ENCODE measurements at regions not wholly inside any gene's neighbourhood (a gene's known extent, or its start where the extent isn't known, plus 50 kb on each side); places are given as distances from the start of the nearest gene placed in this dataset.

DNA sequence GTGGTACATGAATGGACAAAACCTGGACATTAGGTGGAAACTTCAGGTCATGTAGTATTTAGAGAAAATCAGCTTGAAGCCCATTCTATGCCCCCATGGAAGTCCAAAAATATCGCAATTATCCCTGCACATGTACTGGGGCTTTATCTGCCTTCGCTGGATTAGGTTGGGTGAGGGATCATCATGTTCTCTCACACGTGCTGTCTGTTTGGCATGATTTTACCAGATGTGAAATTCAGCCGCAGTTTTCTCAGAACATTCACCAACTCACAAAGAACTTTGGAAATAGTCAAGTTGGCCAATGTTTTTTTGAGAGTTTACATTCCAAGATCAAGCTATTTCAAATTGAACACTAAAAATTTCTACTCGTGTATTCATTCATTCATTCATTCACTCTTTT lies 459.8 kb upstream of the CITED2 start:
- TF ChIP-seq, protein P1, sequence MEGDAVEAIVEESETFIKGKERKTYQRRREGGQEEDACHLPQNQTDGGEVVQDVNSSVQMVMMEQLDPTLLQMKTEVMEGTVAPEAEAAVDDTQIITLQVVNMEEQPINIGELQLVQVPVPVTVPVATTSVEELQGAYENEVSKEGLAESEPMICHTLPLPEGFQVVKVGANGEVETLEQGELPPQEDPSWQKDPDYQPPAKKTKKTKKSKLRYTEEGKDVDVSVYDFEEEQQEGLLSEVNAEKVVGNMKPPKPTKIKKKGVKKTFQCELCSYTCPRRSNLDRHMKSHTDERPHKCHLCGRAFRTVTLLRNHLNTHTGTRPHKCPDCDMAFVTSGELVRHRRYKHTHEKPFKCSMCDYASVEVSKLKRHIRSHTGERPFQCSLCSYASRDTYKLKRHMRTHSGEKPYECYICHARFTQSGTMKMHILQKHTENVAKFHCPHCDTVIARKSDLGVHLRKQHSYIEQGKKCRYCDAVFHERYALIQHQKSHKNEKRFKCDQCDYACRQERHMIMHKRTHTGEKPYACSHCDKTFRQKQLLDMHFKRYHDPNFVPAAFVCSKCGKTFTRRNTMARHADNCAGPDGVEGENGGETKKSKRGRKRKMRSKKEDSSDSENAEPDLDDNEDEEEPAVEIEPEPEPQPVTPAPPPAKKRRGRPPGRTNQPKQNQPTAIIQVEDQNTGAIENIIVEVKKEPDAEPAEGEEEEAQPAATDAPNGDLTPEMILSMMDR (IDR thresholded peaks at IDR 0.05), result no peak
- TF ChIP-seq ZFX (IDR thresholded peaks at IDR 0.05; ENCODE audit: borderline replicate concordance), result no peak
- H3K27ac ChIP-seq, result no peak overlapping the region

DNA sequence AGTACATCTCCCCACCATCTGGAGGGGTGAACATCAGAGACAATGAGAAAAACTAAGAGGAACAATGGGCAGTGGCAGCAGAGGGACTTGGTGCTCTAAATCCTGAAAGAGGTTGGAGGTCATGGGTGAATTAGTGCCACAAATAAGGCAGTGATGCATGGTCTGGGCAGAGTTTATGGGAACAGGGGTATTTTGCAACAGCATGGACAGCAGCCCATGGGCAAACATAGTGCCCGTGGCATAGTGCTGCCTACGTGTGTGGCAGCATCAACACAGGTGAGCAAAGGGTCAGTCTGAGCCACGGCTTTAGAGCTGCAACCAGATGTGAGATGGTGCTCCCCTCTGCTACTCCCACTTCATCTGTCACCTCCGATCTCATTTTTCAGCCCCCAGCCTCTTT lies 459.1 kb upstream of the CITED2 start:
- no peak overlapping the region for H3K27ac ChIP-seq
- TF ChIP-seq ZFX (IDR thresholded peaks at IDR 0.05; ENCODE audit: borderline replicate concordance), result no peak
- TF ChIP-seq, protein P1 (IDR thresholded peaks at IDR 0.05), result no peak

DNA sequence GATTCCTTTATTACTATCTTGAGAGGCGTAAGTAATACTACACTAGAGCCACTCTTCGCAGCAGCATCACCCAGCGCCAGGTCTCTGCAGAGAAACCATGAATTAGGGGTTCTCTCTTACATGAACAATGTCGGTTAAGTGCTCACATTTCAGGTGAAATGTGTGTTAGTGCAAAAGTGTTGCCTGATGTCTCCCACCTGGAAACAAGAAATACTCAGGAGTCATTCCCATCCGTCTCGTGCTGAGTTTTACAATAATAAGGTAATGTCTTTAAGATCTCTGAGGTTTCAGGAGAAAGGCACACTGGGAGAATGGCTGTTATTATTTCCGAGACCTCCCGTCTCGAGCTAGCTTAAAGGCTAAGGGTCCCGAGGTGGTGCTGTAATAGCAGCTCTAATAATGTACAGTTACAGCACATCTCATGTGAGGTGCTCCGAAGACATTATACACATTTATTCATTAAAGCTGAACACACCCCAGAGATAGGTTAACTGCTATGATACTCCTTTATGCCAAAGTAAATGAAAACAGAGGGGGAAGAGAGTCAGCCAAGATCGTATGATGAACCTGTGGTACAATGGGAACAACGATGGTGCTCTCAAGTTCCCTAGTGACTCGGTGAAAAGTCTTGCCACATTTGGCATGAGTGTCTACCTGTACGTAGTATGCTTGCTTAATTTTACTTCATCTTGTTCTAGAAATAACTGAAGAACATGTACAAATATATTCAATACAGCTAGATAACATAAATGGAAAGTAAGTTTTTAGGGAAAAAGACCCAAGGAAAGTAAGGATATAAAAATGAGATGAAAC lies 458.3 kb upstream of the CITED2 start:
- H3K27ac ChIP-seq, result no peak overlapping the region
- TF ChIP-seq, protein P1 (IDR thresholded peaks at IDR 0.05), result no peak
- TF ChIP-seq ZFX (IDR thresholded peaks at IDR 0.05; ENCODE audit: borderline replicate concordance), result no peak

DNA sequence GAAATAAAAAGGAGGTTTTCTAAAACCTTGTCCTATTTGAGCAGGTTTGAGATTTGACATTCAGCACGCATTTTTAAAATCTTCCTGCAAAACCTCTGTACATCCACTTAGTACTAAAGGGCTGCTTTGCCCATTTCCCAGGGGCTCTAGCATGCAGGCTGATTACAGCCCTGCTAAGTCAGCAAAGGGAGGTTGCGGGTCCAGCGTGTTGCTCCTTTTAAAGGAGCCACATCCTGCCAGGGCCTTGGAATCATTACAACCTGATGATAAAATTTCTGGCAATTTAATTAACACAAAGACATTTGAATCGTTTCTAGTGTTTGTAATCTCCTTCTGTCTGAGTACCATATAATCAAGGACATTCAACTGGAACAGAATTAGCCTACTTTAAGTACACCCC lies 455.1 kb upstream of the CITED2 start:
- H3K27ac ChIP-seq, result no peak overlapping the region
- TF ChIP-seq, protein P1 (IDR thresholded peaks at IDR 0.05), result no peak
- TF ChIP-seq ZFX (IDR thresholded peaks at IDR 0.05; ENCODE audit: borderline replicate concordance), result no peak

DNA sequence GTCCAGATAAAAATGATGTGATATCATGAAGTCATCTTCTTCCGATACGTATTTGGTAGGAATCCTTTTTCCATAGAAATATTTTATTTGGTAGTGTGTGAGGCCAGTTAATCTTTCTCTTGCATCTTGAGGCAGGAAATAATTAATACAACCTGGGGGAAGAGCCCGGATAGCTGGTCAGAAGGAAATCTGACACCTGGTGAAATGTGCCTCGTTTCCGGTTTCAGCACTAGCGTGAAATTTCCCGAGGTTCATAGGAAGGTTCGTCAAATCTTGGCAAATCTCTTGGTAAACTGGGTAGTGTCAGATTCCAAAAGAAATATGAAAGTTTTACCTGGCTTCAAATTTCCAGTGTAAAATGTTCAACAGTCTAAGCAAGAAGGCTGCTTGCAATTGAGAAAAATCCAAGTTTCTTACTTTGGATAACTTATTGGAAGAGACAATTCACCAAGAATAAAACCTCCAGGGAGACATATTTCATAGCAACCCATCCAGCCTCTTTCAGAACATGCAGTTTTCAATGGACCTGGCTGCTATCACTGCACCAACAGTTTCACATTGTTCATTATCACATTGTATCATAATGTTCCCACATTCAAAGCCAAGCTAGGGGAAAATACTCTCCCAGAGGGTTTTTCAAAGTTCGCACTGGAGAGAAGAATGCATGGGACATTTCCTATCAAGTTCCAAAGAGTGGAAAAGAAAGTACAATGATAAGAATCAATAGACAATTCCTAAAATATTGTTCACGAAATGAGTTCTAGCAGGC lies 454.5 kb upstream of the CITED2 start:
- TF ChIP-seq, protein P1 (IDR thresholded peaks at IDR 0.05), result no peak
- no peak for TF ChIP-seq ZFX (IDR thresholded peaks at IDR 0.05; ENCODE audit: borderline replicate concordance)

DNA sequence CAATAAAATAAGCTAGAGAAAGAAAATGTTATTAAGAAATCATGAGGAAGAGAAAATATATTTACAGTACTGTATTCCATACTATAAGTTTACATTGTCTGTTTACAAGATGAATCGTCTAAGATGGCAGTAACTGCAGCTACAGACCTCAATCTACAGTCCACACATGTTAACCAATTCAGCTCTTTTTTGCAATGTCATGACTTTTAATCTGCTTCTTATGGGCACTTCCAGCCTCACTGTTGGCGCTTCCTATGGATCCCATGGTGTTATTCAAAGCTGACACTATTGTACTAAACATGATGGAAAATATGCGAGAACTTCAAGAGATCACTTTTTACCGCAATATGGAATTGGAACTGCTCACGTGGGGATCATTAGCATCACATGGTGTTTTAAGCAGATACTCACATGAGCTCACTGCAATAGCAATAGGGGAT lies 451.5 kb upstream of the CITED2 start:
- TF ChIP-seq, protein P1 (IDR thresholded peaks at IDR 0.05), result no peak
- no peak for TF ChIP-seq ZFX (IDR thresholded peaks at IDR 0.05; ENCODE audit: borderline replicate concordance)
- no peak overlapping the region for H3K27ac ChIP-seq

More for the DNA sequence above, 454.5 kb upstream of the CITED2 start:
- no peak overlapping the region for H3K27ac ChIP-seq

DNA sequence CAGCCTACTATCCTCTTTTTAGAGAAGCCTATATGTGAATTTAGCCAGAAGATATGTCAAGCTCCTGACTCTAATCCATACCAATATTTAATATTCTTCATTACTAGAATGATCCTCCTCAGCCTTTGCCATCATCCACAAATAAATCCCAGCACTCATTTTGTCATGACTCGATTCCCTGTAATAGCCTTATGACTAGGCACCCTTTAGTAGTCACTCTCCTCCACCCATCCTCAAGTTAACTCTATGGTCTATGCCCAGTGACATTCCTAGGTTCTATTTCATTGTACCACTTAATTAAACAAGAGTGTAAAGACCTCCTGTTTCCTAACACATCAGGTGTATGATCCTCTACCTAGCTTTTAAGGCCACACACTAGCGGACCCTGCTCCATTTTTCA lies 450.4 kb upstream of the CITED2 start:
- no peak overlapping the region for H3K27ac ChIP-seq
- TF ChIP-seq, protein P1 (IDR thresholded peaks at IDR 0.05), result no peak
- no peak for TF ChIP-seq ZFX (IDR thresholded peaks at IDR 0.05; ENCODE audit: borderline replicate concordance)
